ENCODE measurements at regions not wholly inside any gene's neighbourhood (a gene's known extent, or its start where the extent isn't known, plus 50 kb on each side); places are given as distances from the start of the nearest gene placed in this dataset.

- TF ChIP-seq CTCF (IDR thresholded peaks at IDR 0.05; ENCODE audit: insufficient read depth, low read length, poor library complexity, severe bottlenecking) (no peak), EZH2phosphoT487 (conservative IDR thresholded peaks at IDR 0.05; ENCODE audit: low read length) (no peak)
Observed at GRCh38 chr4:23224684-23225420, 532.1 kb downstream of the GBA3 start.

Measured in SU-DHL-6 (cell line).